PC-9 (cell line): ENCODE measurements at regions not wholly inside any gene's neighbourhood (a gene's known extent, or its start where the extent isn't known, plus 50 kb on each side); places are given as distances from the start of the nearest gene placed in this dataset.

Experiments
- BruUV-seq: library from RNA; stranded (reverse); fragments of 400-500 nt; replicated peaks from 2 replicates; lab custom pipeline; 2021; lab: Mats Ljungman, UMichigan
- CTCF ChIA-PET: fragments of 300-600 bp; sonication (Branson Sonifier 250); formaldehyde crosslinking; loops from one replicate; lab custom pipeline; 2022; ENCODE audit warnings: antibody characterized with exemption; lab: Charles Lee
- POLR2A ChIA-PET: fragments of 300-600 bp; sonication (Branson Sonifier 250); formaldehyde crosslinking; loops from one replicate; lab custom pipeline; 2022; ENCODE audit warnings: antibody characterized with exemption; ENCODE audit not compliant: unreplicated experiment; lab: Charles Lee
- DNase-seq, 2 experiments: peaks; one replicate each; pipeline versions ENCODE4 v3.0.0 to v3.0.0-alpha.2; 2015 to 2022; ENCODE audit warnings: mixed read lengths in 1 of 2
- H2AFZ ChIP-seq: fragments of 200-600 bp; sonication (generic); 2 replicates; pipeline ENCODE4 v1.8.1; 2017; ENCODE audit warnings: antibody characterized with exemption
- H3F3A ChIP-seq: fragments of 200-600 bp; sonication (generic); 2 replicates; pipeline ENCODE4 v1.8.1; 2017; ENCODE audit warnings: antibody characterized with exemption, mild to moderate bottlenecking, low read depth; ENCODE audit not compliant: insufficient read depth
- H3K27ac ChIP-seq: fragments of 200-600 bp; sonication (generic); 2 replicates; pipeline ENCODE4 v1.6.1; 2016; ENCODE audit warnings: mixed run types
- H3K27me3 ChIP-seq: fragments of 200-600 bp; sonication (generic); 2 replicates; pipeline ENCODE4 v1.6.1; 2016; ENCODE audit warnings: low read depth, mixed run types; ENCODE audit not compliant: insufficient read depth
- H3K36me3 ChIP-seq: fragments of 200-600 bp; sonication (generic); 2 replicates; pipeline ENCODE4 v1.6.1; 2016; ENCODE audit warnings: low read depth, mixed run types
- H3K4me1 ChIP-seq: fragments of 200-600 bp; sonication (generic); replicated peaks from 2 replicates; pipeline ENCODE4 v1.6.1; 2016; ENCODE audit warnings: mixed run types; ENCODE audit not compliant: insufficient read depth
- H3K4me2 ChIP-seq: fragments of 200-600 bp; sonication (generic); 2 replicates; pipeline ENCODE4 v1.6.1; 2017; ENCODE audit warnings: mixed run types
- H3K4me3 ChIP-seq: fragments of 200-600 bp; sonication (generic); 2 replicates; pipeline ENCODE4 v1.6.1; 2016; ENCODE audit warnings: mixed run types
- H3K79me2 ChIP-seq: fragments of 200-600 bp; sonication (generic); 2 replicates; pipeline ENCODE4 v1.6.1; 2017; ENCODE audit warnings: low read depth, mixed run types
- H3K9me2 ChIP-seq: fragments of 200-600 bp; sonication (generic); 2 replicates; pipeline ENCODE4 v1.8.1; 2017; ENCODE audit warnings: mild to moderate bottlenecking; ENCODE audit not compliant: insufficient read depth
- H3K9me3 ChIP-seq: fragments of 200-600 bp; sonication (generic); 2 replicates; pipeline ENCODE4 v1.8.1; 2016; ENCODE audit warnings: low read depth; ENCODE audit not compliant: insufficient read depth
- H4K20me1 ChIP-seq: fragments of 200-600 bp; sonication (generic); 2 replicates; pipeline ENCODE4 v1.8.1; 2017; ENCODE audit not compliant: insufficient read depth
- EZH2 ChIP-seq: fragments of 200-600 bp; sonication (generic); IDR thresholded peaks from 2 replicates; pipeline ENCODE4 v1.8.0; 2017; ENCODE audit warnings: antibody characterized with exemption, low read depth
- intact Hi-C: fragments of 100-400 bp; cut with micrococcal nuclease; formaldehyde crosslinking; loops from one replicate; pipeline ENCODE4 v1.10.0; 2022; ENCODE audit not compliant: unreplicated experiment
- TF ChIP-seq, protein P1 (sequence below): fragments of 200-600 bp; sonication (generic); conservative IDR thresholded peaks from 2 replicates; pipeline ENCODE4 v1.6.1; 2017; ENCODE audit warnings: mixed run types, antibody characterized with exemption, mild to moderate bottlenecking, moderate library complexity

DNA sequence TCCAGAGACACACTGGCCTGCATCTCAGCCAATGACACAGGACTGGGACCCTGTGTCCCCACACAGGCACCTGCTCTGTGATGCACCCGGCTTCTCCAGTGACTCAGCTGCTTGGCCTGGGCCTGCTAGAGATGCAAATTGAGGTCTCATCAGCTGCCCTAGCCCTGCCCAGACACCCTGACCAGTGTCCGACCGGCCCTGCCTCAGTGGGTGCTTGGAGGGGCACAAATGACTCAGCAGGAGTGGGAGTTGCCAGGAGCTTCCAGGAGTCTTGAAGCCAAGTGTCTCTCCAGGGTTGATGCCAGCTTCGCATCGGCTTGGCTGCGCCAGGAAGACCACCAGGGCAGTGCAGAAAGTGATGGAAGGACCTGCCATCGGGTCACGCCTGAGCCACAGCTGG, 148.2 kb downstream of the ICE1 start:
- Histone ChIP-seq H3K4me3 (no peak overlapping the region), H3K9me2 (no peaks in the 10 kb centered on the region), H3F3A (no peaks in the 10 kb centered on the region), H3K27ac (no peak overlapping the region), H2AFZ (no peak overlapping the region), H3K4me1 (no peaks in the 10 kb centered on the region), H3K27me3 (peaks cover 100% of the 10 kb centered on the region), H3K36me3 (no peaks in the 10 kb centered on the region), H3K9me3 (no peaks in the 10 kb centered on the region), H3K4me2 (no peak overlapping the region), H4K20me1 (no peaks in the 10 kb centered on the region), H3K79me2 (no peaks in the 10 kb centered on the region)
- intact Hi-C loops = no loop called here
- ChIA-PET POLR2A (no interaction called here), CTCF (no interaction called here)
- BruUV-seq = no TSS peak
- TF ChIP-seq EZH2 = no peak
- TF ChIP-seq, protein P1, sequence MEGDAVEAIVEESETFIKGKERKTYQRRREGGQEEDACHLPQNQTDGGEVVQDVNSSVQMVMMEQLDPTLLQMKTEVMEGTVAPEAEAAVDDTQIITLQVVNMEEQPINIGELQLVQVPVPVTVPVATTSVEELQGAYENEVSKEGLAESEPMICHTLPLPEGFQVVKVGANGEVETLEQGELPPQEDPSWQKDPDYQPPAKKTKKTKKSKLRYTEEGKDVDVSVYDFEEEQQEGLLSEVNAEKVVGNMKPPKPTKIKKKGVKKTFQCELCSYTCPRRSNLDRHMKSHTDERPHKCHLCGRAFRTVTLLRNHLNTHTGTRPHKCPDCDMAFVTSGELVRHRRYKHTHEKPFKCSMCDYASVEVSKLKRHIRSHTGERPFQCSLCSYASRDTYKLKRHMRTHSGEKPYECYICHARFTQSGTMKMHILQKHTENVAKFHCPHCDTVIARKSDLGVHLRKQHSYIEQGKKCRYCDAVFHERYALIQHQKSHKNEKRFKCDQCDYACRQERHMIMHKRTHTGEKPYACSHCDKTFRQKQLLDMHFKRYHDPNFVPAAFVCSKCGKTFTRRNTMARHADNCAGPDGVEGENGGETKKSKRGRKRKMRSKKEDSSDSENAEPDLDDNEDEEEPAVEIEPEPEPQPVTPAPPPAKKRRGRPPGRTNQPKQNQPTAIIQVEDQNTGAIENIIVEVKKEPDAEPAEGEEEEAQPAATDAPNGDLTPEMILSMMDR = no peak
- no peak for DNase-seq

DNA sequence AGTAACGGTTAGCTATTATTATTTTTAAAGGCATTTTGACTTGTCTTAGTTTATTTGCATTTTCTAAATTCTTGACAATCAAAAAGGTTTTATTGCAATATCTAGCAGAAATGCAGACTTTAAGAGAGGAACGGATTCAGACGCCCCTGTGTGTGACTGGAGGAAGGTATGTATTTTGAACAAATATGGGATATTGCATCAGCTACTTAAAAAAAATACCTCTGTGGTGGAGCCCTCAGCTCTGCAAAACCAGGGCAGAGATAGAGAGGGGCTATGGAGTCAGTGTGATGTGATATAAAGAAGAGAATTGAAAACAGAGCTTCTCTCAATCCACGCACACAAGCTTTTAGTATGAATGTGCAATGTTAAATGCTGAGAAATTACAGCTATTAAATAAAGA, 142.4 kb downstream of the ICE1 start:
- no peak for TF ChIP-seq EZH2
- TF ChIP-seq, protein P1 = no peak
- Histone ChIP-seq H3K9me3 (no peaks in the 10 kb centered on the region), H3K79me2 (no peaks in the 10 kb centered on the region), H3K9me2 (no peaks in the 10 kb centered on the region), H3F3A (no peaks in the 10 kb centered on the region), H3K27ac (no peak overlapping the region), H4K20me1 (no peaks in the 10 kb centered on the region), H3K4me1 (no peaks in the 10 kb centered on the region), H2AFZ (no peak overlapping the region), H3K27me3 (peaks cover 97% of the 10 kb centered on the region), H3K4me3 (no peak overlapping the region), H3K36me3 (no peaks in the 10 kb centered on the region), H3K4me2 (no peak overlapping the region)
- no TSS peak for BruUV-seq
- no peak for DNase-seq
- CTCF ChIA-PET = no interaction called here
- intact Hi-C loops = no loop called here
- POLR2A ChIA-PET = no interaction called here

DNA sequence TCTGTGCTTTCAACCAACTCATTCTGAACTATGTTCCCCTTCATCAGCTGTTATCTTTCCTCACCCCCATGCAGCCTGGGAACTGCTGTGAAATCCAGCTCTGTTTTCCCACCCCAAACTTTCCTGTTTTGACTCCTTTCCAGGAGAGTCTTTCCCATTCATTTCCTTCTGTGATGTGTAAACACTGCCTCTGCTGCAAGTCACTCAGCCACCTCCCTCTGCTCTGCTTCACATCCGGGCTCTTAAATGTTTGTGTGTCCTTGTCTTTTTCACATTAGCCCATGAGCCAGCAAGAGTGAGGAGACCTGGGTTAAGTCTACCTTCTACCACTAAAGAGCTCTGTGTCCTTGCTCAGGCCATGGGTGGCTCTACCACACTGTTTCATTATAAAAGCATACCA, 137.5 kb downstream of the ICE1 start:
- intact Hi-C loops = no loop called here
- DNase-seq = no peak
- no peaks in the 10 kb centered on the region for H3K9me3 ChIP-seq
- H3K36me3 ChIP-seq = no peaks in the 10 kb centered on the region
- no peak overlapping the region for H3K27ac ChIP-seq
- peaks cover 97% of the 10 kb centered on the region for H3K27me3 ChIP-seq
- H3K4me3 ChIP-seq = no peak overlapping the region
- H3F3A ChIP-seq = no peaks in the 10 kb centered on the region
- no peaks in the 10 kb centered on the region for H3K9me2 ChIP-seq
- ChIA-PET POLR2A (no interaction called here), CTCF (no interaction called here)
- H2AFZ ChIP-seq = no peak overlapping the region
- no TSS peak for BruUV-seq
- H3K4me2 ChIP-seq = no peak overlapping the region
- no peaks in the 10 kb centered on the region for H4K20me1 ChIP-seq
- no peaks in the 10 kb centered on the region for H3K4me1 ChIP-seq
- TF ChIP-seq EZH2 = no peak
- TF ChIP-seq, protein P1 = no peak
- no peaks in the 10 kb centered on the region for H3K79me2 ChIP-seq
